GM21717 (cell line): ENCODE measurements at regions not wholly inside any gene's neighbourhood (a gene's known extent, or its start where the extent isn't known, plus 50 kb on each side); places are given as distances from the start of the nearest gene placed in this dataset.

Experiments
- ATAC-seq: cut with Tn5 transposase; IDR thresholded peaks from one replicate; pipeline ENCODE4 v1.9.1; 2021; ENCODE audit warnings: mild to moderate bottlenecking, moderate library complexity; ENCODE audit not compliant: unreplicated experiment

DNA sequence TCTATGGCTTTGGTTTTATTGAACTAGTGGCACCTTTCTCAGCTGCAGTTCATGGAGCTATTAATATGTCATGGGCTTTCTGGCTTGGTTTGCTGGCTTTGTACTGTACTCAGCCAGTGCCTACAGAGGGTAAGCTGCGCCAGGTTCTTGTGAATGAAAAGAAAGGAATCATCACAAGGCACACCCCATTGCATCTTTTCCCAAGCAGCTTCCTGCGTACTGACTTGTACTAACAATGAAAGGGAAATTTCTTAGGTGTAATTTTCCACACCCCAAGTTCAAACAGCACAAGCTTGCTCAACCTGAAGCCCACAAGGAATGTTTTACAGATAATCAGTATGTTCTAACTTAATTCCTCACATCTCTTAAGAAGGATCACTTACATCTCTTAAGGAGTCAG, 78.0 kb upstream of the TNFSF18 start:
- ATAC-seq = no peak

DNA sequence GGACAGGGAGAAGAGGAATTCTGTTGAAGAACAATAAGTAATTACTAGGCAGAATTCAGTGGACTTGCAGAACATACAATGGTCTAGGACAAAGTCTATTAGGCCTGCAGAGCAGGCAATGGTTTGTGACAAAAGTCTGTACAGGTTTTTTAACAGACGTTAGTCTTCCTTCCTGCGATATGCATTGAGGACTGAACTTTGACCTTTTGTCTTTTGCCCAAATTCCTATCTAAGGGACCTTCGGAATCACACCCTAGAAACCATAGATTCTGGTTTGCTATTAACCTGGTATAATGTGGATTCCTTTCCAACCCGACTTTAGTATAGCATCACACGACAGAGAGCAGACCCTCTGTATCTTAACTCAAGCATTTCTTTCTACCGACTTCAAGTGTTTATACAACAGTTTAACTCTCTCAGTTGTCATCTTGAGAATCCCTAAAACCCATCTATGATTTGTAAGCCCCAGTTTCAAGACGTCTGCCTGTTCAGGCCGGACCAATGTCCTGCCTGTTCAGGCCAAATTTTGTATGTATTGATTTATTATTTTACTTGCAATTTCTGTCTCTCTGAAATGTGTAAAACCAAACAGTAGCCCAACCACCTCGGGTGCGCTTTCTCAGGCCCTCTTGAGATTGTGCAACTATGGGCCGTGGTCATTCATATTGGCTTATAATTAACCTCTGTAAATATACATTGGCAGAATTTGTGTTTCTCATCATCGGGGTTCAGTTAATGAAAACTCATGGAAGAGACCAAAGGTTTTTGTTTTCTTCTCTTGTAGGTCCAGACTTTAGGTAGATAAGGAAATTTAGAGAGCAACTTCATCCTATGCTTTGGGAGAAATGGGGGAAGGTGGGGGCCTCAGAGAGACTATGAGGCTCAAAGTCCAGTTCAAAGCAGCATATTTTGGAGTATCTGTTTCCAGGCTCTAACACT, 76.9 kb upstream of the TNFSF18 start:
- ATAC-seq = no peak

DNA sequence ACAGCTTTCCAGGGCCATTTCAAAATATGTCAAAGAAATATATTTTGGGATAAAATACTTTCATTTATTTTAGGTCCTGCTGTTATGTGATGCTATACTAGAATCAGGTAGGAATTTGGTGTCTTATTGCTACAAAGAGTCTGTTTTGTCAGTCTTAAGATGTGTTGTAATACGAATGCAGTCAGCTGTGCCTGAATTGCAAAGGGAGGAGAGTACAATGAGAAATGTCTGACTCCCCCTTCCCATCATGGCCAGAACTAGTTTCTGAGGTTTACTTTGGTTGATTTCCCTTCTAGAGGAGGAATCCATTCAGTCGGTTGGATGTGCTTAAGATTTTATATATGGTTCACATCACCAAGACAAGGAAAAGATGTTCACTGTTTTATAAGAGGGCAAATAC, 75.7 kb upstream of the TNFSF18 start:
- no peak for ATAC-seq

DNA sequence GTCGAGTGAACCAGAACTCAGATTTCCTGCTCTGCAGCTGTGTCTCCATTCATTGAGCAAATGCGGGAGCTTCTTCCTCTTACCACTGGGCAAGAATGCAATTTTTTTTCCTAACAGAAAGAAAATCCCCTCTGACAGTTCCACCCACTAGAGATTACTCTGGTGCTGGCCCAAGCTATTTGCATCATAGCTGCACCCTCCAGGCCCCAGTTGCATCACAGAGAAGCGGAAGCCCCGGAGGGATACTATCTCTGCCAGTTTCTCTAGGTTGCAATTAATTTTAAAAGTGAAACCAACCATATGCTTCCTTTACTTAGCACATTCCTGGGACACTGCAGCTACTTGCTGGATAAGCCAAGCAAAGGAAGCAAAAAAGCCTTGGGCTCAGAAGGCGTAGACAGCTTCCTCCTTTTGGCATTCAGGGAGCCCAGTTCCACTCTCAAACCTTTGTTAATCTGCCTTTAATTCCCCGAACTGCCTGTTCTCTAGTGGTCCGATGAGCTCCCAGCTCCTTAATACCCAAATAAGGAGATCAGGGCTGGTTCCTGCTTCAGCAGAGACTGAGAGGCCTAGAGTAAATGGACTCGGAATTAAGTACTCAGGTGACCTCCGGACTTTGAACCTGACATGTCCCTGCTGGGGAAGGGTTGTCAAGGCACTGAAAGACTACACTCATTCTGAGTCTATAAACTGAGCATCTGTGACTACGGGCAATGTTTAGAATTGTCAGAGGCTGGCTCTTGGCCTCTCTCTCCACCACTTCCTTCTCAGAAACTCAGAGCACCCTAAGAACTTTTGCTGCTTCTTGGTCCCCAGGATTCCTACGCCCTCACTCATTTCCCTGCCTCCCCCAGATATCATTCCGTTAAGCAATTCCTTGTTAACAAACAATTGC, 72.5 kb upstream of the TNFSF18 start:
- ATAC-seq = no peak

DNA sequence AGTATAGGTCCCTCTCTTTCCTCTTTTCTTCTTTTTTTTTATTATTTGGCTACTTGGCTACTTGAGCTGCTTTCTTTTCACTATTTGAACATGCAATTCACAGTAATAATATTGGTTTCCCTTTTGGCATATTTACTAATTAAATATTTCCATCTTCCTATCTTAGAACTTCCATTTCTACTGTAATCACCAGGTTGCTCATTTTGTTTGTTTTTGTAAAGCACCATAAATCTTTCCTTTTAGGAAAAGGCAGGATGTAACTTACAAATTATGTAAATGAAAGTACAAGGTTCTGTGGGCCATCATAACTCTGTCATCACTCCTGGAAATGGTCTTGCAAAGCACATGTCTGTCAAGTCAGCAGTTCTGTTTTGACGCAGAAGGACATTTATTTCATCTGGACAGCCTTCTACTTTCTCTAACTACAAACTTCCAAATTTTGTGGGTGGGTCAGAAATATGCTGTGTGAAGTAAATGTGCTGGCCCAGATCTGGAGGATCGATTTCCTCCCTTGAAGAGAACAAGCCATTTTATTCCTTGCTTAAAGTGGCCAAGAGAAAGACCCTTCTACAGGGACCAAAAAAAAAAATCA, 71.7 kb upstream of the TNFSF18 start:
- ATAC-seq = no peak

DNA sequence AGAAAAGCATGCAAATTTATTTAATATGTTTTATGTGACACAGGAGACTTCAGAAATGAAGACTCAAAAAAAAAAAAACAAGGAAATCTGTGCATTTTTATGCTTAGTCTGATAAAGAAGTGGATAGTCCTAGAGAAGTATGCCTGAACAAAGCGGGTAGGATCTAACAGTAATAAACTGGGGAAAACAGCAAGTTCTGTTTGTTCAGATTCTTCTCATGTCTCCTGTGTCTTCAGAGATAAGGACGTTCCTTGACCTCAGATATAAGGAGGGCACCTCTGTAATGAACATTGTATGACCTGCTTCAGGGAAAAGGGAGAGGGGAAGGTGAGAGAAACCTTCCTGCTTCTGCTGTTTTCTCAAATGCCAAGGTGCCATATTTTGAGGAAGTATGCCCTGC, 67.7 kb upstream of the TNFSF18 start:
- ATAC-seq = no peak

DNA sequence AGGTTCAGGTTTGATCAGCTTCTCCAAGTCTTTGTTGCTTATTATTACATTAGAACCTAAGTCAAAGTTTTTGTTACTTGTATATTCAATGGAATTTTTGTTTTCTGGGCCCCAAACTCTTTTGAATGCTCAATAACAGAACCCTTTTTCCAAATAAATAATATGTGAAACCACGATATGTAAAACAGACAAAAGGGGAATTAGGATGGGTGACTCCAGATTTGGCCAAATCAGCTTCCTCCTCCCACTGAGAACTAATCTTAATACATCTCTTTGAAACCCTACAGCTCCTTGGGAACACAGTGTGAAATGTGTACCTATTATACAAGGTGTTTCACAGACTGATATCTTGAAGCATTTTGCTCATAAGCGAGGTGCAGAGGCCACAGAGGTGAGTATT, 67.0 kb upstream of the TNFSF18 start:
- no peak for ATAC-seq

DNA sequence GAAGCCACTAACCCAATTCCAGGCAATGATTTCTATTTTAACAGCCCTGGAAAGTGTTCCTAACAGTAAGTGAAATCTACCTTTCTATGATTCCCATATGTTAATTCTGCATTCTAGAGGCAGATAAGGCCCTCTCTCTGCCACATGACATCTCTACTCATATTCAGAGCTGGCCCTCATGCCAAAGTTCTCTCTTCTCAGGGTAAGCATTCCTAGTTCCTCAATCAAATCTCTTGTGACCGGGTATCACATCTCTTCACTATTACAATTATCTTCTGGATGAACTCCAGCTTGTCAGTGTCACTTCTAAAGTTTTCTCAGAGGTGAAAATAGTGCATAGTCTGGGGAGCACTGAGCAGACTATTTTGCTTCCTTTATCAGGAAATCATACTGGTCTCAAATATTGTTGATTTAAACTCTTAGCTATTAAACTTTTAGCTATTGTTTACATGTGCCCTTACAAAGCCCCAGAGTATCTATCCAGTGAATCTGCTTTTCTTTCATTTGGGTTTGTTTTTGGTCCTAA, 66.4 kb upstream of the TNFSF18 start:
- no peak for ATAC-seq

DNA sequence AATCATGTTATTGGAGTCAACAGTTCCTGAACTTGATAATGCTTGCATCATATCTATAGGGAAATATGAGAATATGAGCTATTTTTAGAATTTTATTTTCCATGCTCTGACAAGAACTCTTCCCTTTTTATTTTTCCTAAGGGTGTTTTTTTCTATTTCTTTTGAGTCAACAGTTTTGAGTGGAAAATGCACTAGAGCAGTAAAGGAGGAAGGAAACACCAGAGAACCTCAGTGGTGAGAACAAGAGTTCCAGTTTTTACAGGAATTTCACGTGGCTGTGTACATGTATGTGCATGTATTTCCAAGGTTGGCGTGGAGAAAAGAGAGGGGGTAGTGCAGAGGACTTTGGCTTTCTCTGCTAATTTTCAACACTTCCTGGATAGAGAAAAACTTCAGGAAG, 63.6 kb upstream of the TNFSF18 start:
- no peak for ATAC-seq

DNA sequence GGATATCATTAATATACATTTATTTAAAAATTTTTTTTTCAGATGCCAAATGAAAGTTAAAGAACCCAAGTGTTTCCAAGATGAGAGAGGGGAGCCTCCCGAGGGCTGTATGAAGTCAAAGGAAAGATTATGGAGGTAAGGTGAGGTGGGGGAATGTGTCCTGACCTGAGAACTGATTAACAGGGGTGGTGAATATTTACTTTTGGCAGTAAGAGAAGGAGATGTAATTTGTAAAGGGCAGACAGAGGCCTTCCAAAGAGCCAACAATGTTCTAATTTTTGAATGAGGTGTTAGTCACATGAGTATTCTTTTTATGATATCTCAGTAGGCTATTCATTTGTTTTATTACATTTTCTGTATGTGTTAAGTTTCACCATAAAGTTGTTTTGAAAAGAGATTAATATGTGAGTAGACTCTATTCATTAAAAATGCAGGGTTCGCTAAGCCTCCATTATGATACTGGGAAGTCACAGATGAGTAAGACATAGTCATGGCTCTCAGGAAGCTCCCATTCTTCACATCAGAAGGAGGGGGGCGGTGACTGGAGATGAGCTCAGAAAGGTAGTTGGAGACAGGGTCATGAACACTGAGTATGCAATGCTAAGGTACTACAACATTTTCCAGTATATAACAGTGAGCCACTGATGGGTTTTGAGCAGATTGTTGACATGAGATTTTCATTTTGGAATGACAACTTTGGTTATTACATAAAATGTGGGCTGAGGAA, 62.4 kb upstream of the TNFSF18 start:
- no peak for ATAC-seq

DNA sequence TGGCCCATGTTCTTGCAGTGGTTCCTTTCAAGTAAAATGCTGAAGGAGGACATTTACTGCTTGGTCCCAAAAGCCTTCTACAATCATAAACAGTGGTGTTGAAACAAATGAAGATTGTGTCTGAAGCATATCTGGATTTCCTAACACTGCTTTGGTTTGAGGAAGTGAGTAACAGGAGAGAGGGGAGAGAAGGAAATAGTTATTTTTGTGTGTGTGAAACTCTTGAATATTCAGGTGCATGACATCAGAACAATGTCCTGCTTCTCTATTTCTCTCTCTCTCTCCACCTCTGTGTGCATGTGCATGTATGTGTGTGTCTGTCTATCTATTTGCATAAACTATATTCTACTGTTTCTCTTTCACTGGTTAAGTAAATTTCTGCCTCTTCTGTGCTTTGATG, 61.4 kb upstream of the TNFSF18 start:
- peak; percentile 89 for ATAC-seq

DNA sequence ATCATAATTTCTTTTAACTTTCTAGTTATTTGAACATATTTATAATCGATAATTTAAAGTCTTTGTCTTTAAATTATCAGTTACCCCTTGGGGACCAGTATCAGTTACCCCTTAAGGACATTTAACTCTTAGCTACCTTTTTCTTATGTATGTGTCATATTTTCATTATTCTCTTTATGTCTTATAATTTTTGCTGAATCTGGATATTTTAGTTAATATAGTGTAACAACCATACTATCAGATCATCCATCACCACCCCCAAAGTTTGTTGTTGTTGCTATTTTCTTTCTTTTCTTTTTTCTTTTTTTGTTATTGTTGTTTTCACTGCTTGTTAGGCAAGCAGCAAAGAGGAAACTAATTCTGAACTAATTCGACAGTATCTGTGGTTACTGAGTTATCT, 57.0 kb upstream of the TNFSF18 start:
- no peak for ATAC-seq

DNA sequence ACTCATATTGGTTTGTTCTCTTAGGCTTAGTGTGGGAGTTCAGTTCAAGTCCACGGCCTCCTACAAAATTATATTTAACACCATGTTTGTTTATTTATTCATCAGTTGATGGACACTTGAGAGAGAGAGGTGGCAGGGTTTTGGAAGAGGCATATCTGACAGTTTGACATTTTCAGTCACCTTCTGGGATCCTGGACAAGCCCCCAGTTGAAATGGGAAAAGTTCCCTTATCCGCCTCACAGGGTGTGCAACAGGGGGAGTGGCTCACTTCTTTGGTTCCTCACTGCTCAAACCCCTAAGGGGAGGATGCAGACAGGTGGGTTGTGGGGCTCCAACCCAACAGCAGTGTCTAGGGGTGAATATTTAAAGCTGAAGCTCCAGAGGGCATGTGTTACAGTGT, 52.3 kb upstream of the TNFSF18 start:
- no peak for ATAC-seq

DNA sequence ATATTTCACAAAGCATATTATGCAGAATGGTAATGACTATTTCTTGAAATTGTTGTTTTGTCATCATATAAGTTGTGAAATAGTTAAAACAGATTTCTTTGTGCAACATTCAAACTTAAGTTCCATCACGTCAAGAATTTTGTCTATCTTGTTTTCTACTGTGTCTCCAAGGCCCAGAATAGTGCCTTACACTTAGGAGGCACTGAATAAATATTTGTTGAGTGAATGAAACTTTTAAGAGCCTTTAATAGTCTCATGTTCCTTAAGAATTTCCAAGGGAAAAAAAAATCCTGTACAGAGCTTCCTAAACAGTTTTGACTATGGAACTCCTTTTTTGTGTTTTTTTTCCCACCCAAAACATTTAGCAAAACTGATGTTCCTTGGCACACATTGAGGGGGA, 50.8 kb upstream of the TNFSF18 start:
- ATAC-seq = no peak

DNA sequence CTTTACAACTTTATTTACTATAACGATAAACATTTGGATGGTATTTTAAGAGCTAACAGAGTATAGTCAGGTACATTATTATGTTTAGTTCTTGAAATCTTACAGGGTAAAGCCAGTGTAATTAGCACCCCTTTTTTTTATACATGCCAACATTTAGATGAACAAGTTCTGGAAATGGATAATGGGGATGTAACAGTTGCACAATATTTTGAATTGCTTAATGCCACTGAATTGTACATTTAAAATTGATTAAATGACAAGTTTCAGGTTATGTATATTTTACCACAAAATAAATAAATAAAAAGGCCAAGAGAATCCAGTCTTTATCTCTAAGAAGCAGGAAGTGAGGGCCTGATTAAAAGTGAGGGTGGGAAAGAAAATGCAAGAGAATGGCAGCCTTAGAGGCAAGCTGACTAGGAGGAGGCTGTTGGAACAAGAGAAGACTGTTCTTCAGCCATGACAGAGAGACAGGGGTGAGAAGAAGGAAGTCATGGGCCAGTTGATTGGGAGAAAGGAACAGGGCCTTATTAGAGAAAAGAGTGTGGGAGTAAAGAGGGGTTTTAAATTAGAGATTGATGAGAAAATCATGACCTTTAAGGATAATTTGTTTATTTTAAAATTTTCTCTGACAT, 49.9 kb upstream of the TNFSF18 start:
- ATAC-seq = no peak
